ENCODE measurements at regions not wholly inside any gene's neighbourhood (a gene's known extent, or its start where the extent isn't known, plus 50 kb on each side); places are given as distances from the start of the nearest gene placed in this dataset.

GRCh38 chr14:81679226-81679625, 145.6 kb upstream of the SEL1L start:
- TF ChIP-seq POLR2A (IDR thresholded peaks at IDR 0.05; ENCODE audit: low read depth, low read length) (no peak), POLR2AphosphoS5 (IDR thresholded peaks at IDR 0.05; ENCODE audit: low read depth, low read length) (no peak)

Data from GM12891 (cell line).